GM12878 (cell line): ENCODE measurements at regions not wholly inside any gene's neighbourhood (a gene's known extent, or its start where the extent isn't known, plus 50 kb on each side); places are given as distances from the start of the nearest gene placed in this dataset.

Source experiments
- ATAC-seq: fragments of 200-7000 bp; cut with Tn5 transposase; 3 replicates; pipeline ENCODE4 v1.9.1; 2020; ENCODE audit warnings: mild to moderate bottlenecking, moderate library complexity
- BruUV-seq: library from RNA; stranded (reverse); fragments of 400-500 nt; replicated peaks from 2 replicates; lab custom pipeline; 2021; lab: Mats Ljungman, UMichigan
- CTCF ChIA-PET: fragments of 300-600 bp; sonication (Branson Sonifier 250); formaldehyde crosslinking; extraction: SDS; loops from one replicate; lab custom pipeline; 2021; ENCODE audit warnings: inconsistent platforms; lab: Yijun Ruan, JAX
- POLR2A ChIA-PET: fragments of 350-600 bp; formaldehyde crosslinking; extraction: SDS; loops from one replicate; lab custom pipeline; 2021; ENCODE audit warnings: inconsistent platforms; lab: Charles Lee
- RAD21 ChIA-PET: fragments of 300-600 bp; sonication (Branson Sonifier 250); formaldehyde crosslinking; loops from one replicate; lab custom pipeline; 2023; ENCODE audit warnings: antibody characterized with exemption; ENCODE audit not compliant: unreplicated experiment; lab: Charles Lee
- SMC1A ChIA-PET: fragments of 300-600 bp; sonication (Branson Sonifier 250); formaldehyde crosslinking; loops from one replicate; lab custom pipeline; 2023; ENCODE audit not compliant: unreplicated experiment, uncharacterized antibody; lab: Charles Lee
- DNase-seq: peaks from one replicate; pipeline ENCODE4 v3.0.0-alpha.2; 2011; ENCODE audit warnings: low read depth, low spot score
- FAIRE-seq: peaks from 3 replicates; lab custom pipeline; 2011; peaks lifted over from hg19 to GRCh38; lab: Jason Lieb, UNC
- H2AFZ ChIP-seq: 2 replicates; pipeline ENCODE4 v1.6.0; 2011; ENCODE audit warnings: low read depth, low read length, control low read depth; ENCODE audit not compliant: control insufficient read depth
- H3K27ac ChIP-seq: 2 replicates; pipeline ENCODE4 v1.5.1; 2011; ENCODE audit warnings: control low read depth; ENCODE audit not compliant: control insufficient read depth, insufficient read depth
- H3K27me3 ChIP-seq, 2 experiments: replicated peaks in 1 of 2; 2 replicates each; pipeline versions ENCODE4 v1.6.0 to v1.6.1; 2011; ENCODE audit warnings: low read length in 1 of 2; ENCODE audit not compliant: control insufficient read depth in 2 of 2, insufficient read depth in 2 of 2
- H3K36me3 ChIP-seq, 2 experiments: 2 replicates each; pipeline ENCODE4 v1.5.1; 2011; ENCODE audit warnings: low read length in 1 of 2; ENCODE audit not compliant: control insufficient read depth in 2 of 2, insufficient read depth in 2 of 2
- H3K4me1 ChIP-seq: 2 replicates; pipeline ENCODE4 v1.6.1; 2011; ENCODE audit warnings: mild to moderate bottlenecking, low read length, moderate library complexity, mixed read lengths; ENCODE audit not compliant: control insufficient read depth, insufficient read depth
- H3K4me2 ChIP-seq: 2 replicates; pipeline ENCODE4 v1.6.0; 2011; ENCODE audit warnings: control low read depth; ENCODE audit not compliant: control insufficient read depth, insufficient read depth
- H3K4me3 ChIP-seq: fragments of 200-600 bp; sonication (generic); 2 replicates; pipeline ENCODE4 v1.5.1; 2016
- H3K79me2 ChIP-seq: 2 replicates; pipeline ENCODE4 v1.6.0; 2011; ENCODE audit warnings: low read length; ENCODE audit not compliant: control insufficient read depth, insufficient read depth
- H3K9ac ChIP-seq: 2 replicates; pipeline ENCODE4 v1.8.0; 2011; ENCODE audit warnings: low read length, control low read depth, mixed read lengths; ENCODE audit not compliant: control insufficient read depth, insufficient read depth
- H3K9me3 ChIP-seq: replicated peaks from 3 replicates; pipeline ENCODE4 v1.5.1; 2011; ENCODE audit warnings: mild to moderate bottlenecking, low read length; ENCODE audit not compliant: control insufficient read depth, insufficient read depth
- H4K20me1 ChIP-seq: 2 replicates; pipeline ENCODE4 v1.6.0; 2011; ENCODE audit not compliant: control insufficient read depth, insufficient read depth
- ATF2 ChIP-seq: IDR thresholded peaks from 2 replicates; pipeline ENCODE4 v1.6.1; 2012; ENCODE audit warnings: low read length, inconsistent platforms
- CHD2 ChIP-seq: IDR thresholded peaks from 2 replicates; pipeline ENCODE4 v1.6.1; 2011; ENCODE audit warnings: low read depth, low read length, improper control_type of control experiment, borderline replicate concordance
- CTCF ChIP-seq, 3 experiments: IDR thresholded peaks in 2 of 3; conservative IDR thresholded peaks in 1 of 3; 2 replicates each; pipeline ENCODE4 v1.5.1; 2011; ENCODE audit warnings: low read depth in 3 of 3, low read length in 3 of 3, mild to moderate bottlenecking in 3 of 3, control low read depth in 2 of 3, moderate library complexity in 2 of 3, inconsistent platforms in 1 of 3, mixed read lengths in 1 of 3; ENCODE audit not compliant: control insufficient read depth in 2 of 3, insufficient read depth in 1 of 3; ENCODE audit errors: extremely low read depth in 1 of 3
- ELK1 ChIP-seq: IDR thresholded peaks from 2 replicates; pipeline ENCODE4 v1.6.1; 2012; ENCODE audit warnings: low read depth, low read length, improper control_type of control experiment
- IKZF1 ChIP-seq: fragments of 450-650 bp; conservative IDR thresholded peaks from 2 replicates; pipeline ENCODE4 v1.6.1; 2017; ENCODE audit warnings: antibody characterized with exemption, mild to moderate bottlenecking
- MYB ChIP-seq: fragments of 150-350 bp; IDR thresholded peaks from 2 replicates; pipeline ENCODE4 v1.6.1; 2014; ENCODE audit warnings: mild to moderate bottlenecking, low read depth, low read length, borderline replicate concordance
- NFXL1 ChIP-seq: fragments of 450-650 bp; IDR thresholded peaks from 2 replicates; pipeline ENCODE4 v1.6.1; 2017; ENCODE audit warnings: antibody characterized with exemption, mild to moderate bottlenecking, borderline replicate concordance
- NKRF ChIP-seq: fragments of 450-650 bp; conservative IDR thresholded peaks from 2 replicates; pipeline ENCODE4 v1.6.1; 2017; ENCODE audit warnings: mild to moderate bottlenecking, moderate library complexity
- RBBP5 ChIP-seq: fragments of 200-600 bp; sonication (generic); conservative IDR thresholded peaks from 2 replicates; pipeline ENCODE4 v1.6.1; 2016
- SP1 ChIP-seq: IDR thresholded peaks from one replicate; pipeline ENCODE4 v1.6.1; 2011; ENCODE audit warnings: low read depth, low read length
- SREBF1 ChIP-seq: IDR thresholded peaks from 2 replicates; pipeline ENCODE4 v1.6.1; 2012; ENCODE audit warnings: mild to moderate bottlenecking, low read length
- STAT3 ChIP-seq: IDR thresholded peaks from 2 replicates; pipeline ENCODE4 v1.6.1; 2011; ENCODE audit warnings: low read depth, low read length, improper control_type of control experiment
- WGBS: methylation state at CpG from one replicate; pipeline ENCODE4 v1.1.6; 2016; ENCODE audit warnings: low lambda C conversion rate; ENCODE audit not compliant: insufficient replicate concordance, insufficient coverage; ENCODE audit errors: missing lambda C conversion rate; 5-methylcytosine and 5-hydroxymethylcytosine counted together
- in situ Hi-C: fragments of 300-500 bp; cut with MboI; formaldehyde crosslinking; loops from 9 replicates; pipeline ENCODE4 v1.14.3; 2018; ENCODE audit warnings: mixed read lengths
- intact Hi-C: fragments of 100-400 bp; cut with micrococcal nuclease; formaldehyde crosslinking; loops from one replicate; pipeline ENCODE4 v1.14.2; 2022; ENCODE audit not compliant: unreplicated experiment

GRCh38 chr11:43619863-43620505 is 60.6 kb upstream of the HSD17B12 start:
- no peak overlapping the region for H3K4me3 ChIP-seq
- WGBS = 46% methylated on average over 4 of the region's 4 CpGs
- no peaks in the 10 kb centered on the region for H4K20me1 ChIP-seq
- SMC1A ChIA-PET = interaction anchor here (0.6 to 1.7 kb wide), 4 partner anchors 9 to 403 kb away, joined by 3 to 4 read pairs (median 4); no protein-coding TSS in a partner anchor
- H3K9me3 ChIP-seq = no peaks in the 10 kb centered on the region; the same call in 2 of the 3 replicates
- intact Hi-C loops = no loop called here
- CTCF ChIA-PET = interaction anchor here (1.4 kb wide), 1 partner anchor 52 kb away, joined by 3 read pairs; no protein-coding TSS in a partner anchor
- H3K4me1 ChIP-seq = no peaks in the 10 kb centered on the region
- no TSS peak for BruUV-seq
- ATAC-seq = no peak
- no peak overlapping the region for H3K27ac ChIP-seq
- in situ Hi-C loops = no loop called here
- no peak overlapping the region for H3K9ac ChIP-seq
- H3K4me2 ChIP-seq = no peak overlapping the region
- no peak for TF ChIP-seq NFXL1
- no peak for TF ChIP-seq STAT3
- TF ChIP-seq ELK1 = no peak
- TF ChIP-seq CTCF (IDR thresholded peaks at IDR 0.05 in 2 of 3, conservative IDR thresholded peaks at IDR 0.05 in 1 of 3; ENCODE audit: control insufficient read depth in 2 of 3, extremely low read depth in 1 of 3, insufficient read depth in 1 of 3, low read depth in 3 of 3, low read length in 3 of 3) = no peak
- no peak for TF ChIP-seq MYB
- TF ChIP-seq RBBP5 = no peak
- TF ChIP-seq ATF2 = no peak
- no peak for TF ChIP-seq SP1
- no peak for TF ChIP-seq IKZF1
- TF ChIP-seq NKRF = no peak
- no peak for TF ChIP-seq CHD2
- no peak for TF ChIP-seq SREBF1
- TF ChIP-seq, all 136 proteins: peak for 0
- no peak for FAIRE-seq
- Histone ChIP-seq H3K79me2 (no peaks in the 10 kb centered on the region), H3K36me3 (no peaks in the 10 kb centered on the region), H3K27me3 (no peaks in the 10 kb centered on the region), H2AFZ (no peak overlapping the region)
- DNase-seq = no peak
- ChIA-PET RAD21 (no interaction called here), POLR2A (no interaction called here)
